ENCODE measurements at regions not wholly inside any gene's neighbourhood (a gene's known extent, or its start where the extent isn't known, plus 50 kb on each side); places are given as distances from the start of the nearest gene placed in this dataset.

GRCh38 chr4:11250510-11250909, 178.2 kb downstream of the HS3ST1 start:
- ChIA-PET POLR2A (ENCODE audit: partially characterized antibody) (no interaction called here), CTCF (ENCODE audit: partially characterized antibody) (interaction anchor here (0.8 kb wide), 1 partner anchor 359 kb away, joined by 3 read pairs; no protein-coding TSS in a partner anchor)
- no peaks in the 10 kb centered on the region for H3K79me2 ChIP-seq (ENCODE audit: control insufficient read depth in 1 of 2, insufficient read depth in 2 of 2, low read length in 2 of 2)
- no peak overlapping the region for H2AK5ac ChIP-seq (ENCODE audit: low read depth, low read length)
- H3K9ac ChIP-seq (replicated peaks in 1 of 4; ENCODE audit: extremely low read depth in 1 of 4, low read depth in 3 of 4, low read length in 3 of 4): no peak overlapping the region
- no peak overlapping the region for H4K91ac ChIP-seq (replicated peaks; ENCODE audit: insufficient read length, low read length)
- H3K4me2 ChIP-seq (ENCODE audit: insufficient read depth in 1 of 2, low read depth in 2 of 2, low read length in 2 of 2): no peak overlapping the region
- DNase-seq (ENCODE audit: low read depth in 1 of 2, low spot score in 2 of 2) (no peak), FAIRE-seq (no peak)
- H3K56ac ChIP-seq (replicated peaks; ENCODE audit: insufficient read length, low read depth, low read length): no peak overlapping the region
- H3K36me3 ChIP-seq (ENCODE audit: control insufficient read depth in 2 of 4, insufficient read depth in 4 of 4, low read length in 3 of 4): no peaks in the 10 kb centered on the region
- H3K27me3 ChIP-seq (replicated peaks in 1 of 4; ENCODE audit: control insufficient read depth in 3 of 4, extremely low read depth in 1 of 4, insufficient read depth in 3 of 4, low read length in 3 of 4): no peaks in the 10 kb centered on the region
- H3K27ac ChIP-seq (ENCODE audit: low read depth, low read length): no peak overlapping the region
- no peak overlapping the region for H2BK12ac ChIP-seq (ENCODE audit: low read depth, low read length)
- no peak overlapping the region for H4K5ac ChIP-seq (ENCODE audit: insufficient read length, low read depth, low read length)
- H3K9me3 ChIP-seq (ENCODE audit: insufficient read depth in 2 of 2, low read depth in 1 of 2, low read length in 1 of 2): no peaks in the 10 kb centered on the region
- H3K14ac ChIP-seq (ENCODE audit: insufficient read length): no peak overlapping the region
- TF ChIP-seq ATF3 (IDR thresholded peaks at IDR 0.05; ENCODE audit: insufficient read depth, low read depth, low read length): no peak
- TF ChIP-seq RAD21 (IDR thresholded peaks at IDR 0.05 in 1 of 2, conservative IDR thresholded peaks at IDR 0.05 in 1 of 2; ENCODE audit: low read depth in 2 of 2, low read length in 2 of 2): no peak
- TF ChIP-seq MAFK (IDR thresholded peaks at IDR 0.05; ENCODE audit: low read depth, low read length): no peak
- TF ChIP-seq SP2 (IDR thresholded peaks at IDR 0.05; ENCODE audit: low read length): no peak
- TF ChIP-seq TCF12 (IDR thresholded peaks at IDR 0.05; ENCODE audit: low read depth, low read length): no peak
- TF ChIP-seq BRCA1 (IDR thresholded peaks at IDR 0.05; ENCODE audit: low read depth, low read length): no peak
- TF ChIP-seq FOSL1 (IDR thresholded peaks at IDR 0.05; ENCODE audit: insufficient read depth, low read depth, low read length): no peak
- no peak for TF ChIP-seq CEBPB (IDR thresholded peaks at IDR 0.05; ENCODE audit: low read depth, low read length)
- TF ChIP-seq CHD2 (IDR thresholded peaks at IDR 0.05; ENCODE audit: low read length): no peak
- no peak for TF ChIP-seq EP300 (IDR thresholded peaks at IDR 0.05; ENCODE audit: borderline replicate concordance in 1 of 2, low read depth in 2 of 2, low read length in 2 of 2)
- no peak for TF ChIP-seq E2F6 (IDR thresholded peaks at IDR 0.05)
- H4K20me1 ChIP-seq (replicated peaks in 1 of 2; ENCODE audit: control insufficient read depth in 1 of 2, insufficient read depth in 2 of 2, low read length in 2 of 2): no peaks in the 10 kb centered on the region
- H3K23ac ChIP-seq (ENCODE audit: insufficient read length): no peak overlapping the region
- H3K23me2 ChIP-seq (ENCODE audit: low read depth, low read length): no peaks in the 10 kb centered on the region
- no peak overlapping the region for H3K18ac ChIP-seq (ENCODE audit: extremely low read depth, low read length)
- H3K4ac ChIP-seq (replicated peaks; ENCODE audit: insufficient read length, low read depth, low read length): no peak overlapping the region
- H4K8ac ChIP-seq (ENCODE audit: extremely low read depth, insufficient read depth, low read length): no peak overlapping the region
- H2BK5ac ChIP-seq (ENCODE audit: low read depth, low read length): no peak overlapping the region
- H2BK120ac ChIP-seq (replicated peaks; ENCODE audit: low read depth, low read length): no peak overlapping the region
- H3K79me1 ChIP-seq (ENCODE audit: low read depth, low read length): no peaks in the 10 kb centered on the region
- no peak overlapping the region for H2AFZ ChIP-seq (ENCODE audit: low read length)
- H3K4me3 ChIP-seq (ENCODE audit: extremely low read depth in 1 of 4, insufficient read depth in 2 of 4, low read depth in 3 of 4, low read length in 4 of 4): no peak overlapping the region
- no peaks in the 10 kb centered on the region; a peak in 1 of 7 replicates for H3K4me1 ChIP-seq (replicated peaks in 1 of 4; ENCODE audit: control insufficient read depth in 3 of 4, insufficient read depth in 4 of 4, low read length in 3 of 4)
- no peak overlapping the region for H2BK20ac ChIP-seq (ENCODE audit: low read length)
- no peak overlapping the region for H2BK15ac ChIP-seq (ENCODE audit: low read length)

Measured in H1 (cell line).